Aorta (tissue), 5 donors: ENCODE measurements at regions not wholly inside any gene's neighbourhood (a gene's known extent, or its start where the extent isn't known, plus 50 kb on each side); places are given as distances from the start of the nearest gene placed in this dataset.

Source experiments
- ATAC-seq: fragments of 200-7000 bp; cut with Tn5 transposase; one replicate; pipeline ENCODE4 v1.9.1; 2022; ENCODE audit warnings: moderate library complexity; ENCODE audit not compliant: low FRiP score
- DNase-seq, 2 donors: peaks; one replicate each; pipeline ENCODE4 v3.0.0-alpha.2; 2020
- H3K27ac ChIP-seq, 2 donors: one replicate each; pipeline ENCODE4 v1.5.1; 2013; ENCODE audit warnings: low read length in 2 of 2, mild to moderate bottlenecking in 2 of 2, moderate library complexity in 2 of 2, control low read depth in 1 of 2, inconsistent platforms in 1 of 2, low read depth in 1 of 2
- H3K27me3 ChIP-seq, 2 donors: one replicate each; pipeline ENCODE4 v1.6.1; 2013; ENCODE audit warnings: control low read depth in 1 of 2, low read length in 1 of 2, mild to moderate bottlenecking in 1 of 2, moderate library complexity in 1 of 2; ENCODE audit not compliant: insufficient read depth in 2 of 2, control insufficient read depth in 1 of 2
- H3K36me3 ChIP-seq, 2 donors: one replicate each; pipeline ENCODE4 v1.6.1; 2013; ENCODE audit warnings: control low read depth in 1 of 2, low read length in 1 of 2, mild to moderate bottlenecking in 1 of 2; ENCODE audit not compliant: insufficient read depth in 2 of 2, control insufficient read depth in 1 of 2
- H3K4me1 ChIP-seq, 2 donors: one replicate each; pipeline ENCODE4 v1.6.1; 2013; ENCODE audit warnings: low read length in 2 of 2, control low read depth in 1 of 2, mild to moderate bottlenecking in 1 of 2, moderate library complexity in 1 of 2; ENCODE audit not compliant: insufficient read depth in 2 of 2, control insufficient read depth in 1 of 2
- H3K4me3 ChIP-seq, 2 donors: one replicate each; pipeline ENCODE4 v1.5.1; 2013; ENCODE audit warnings: low read length in 2 of 2, control low read depth in 1 of 2, mild to moderate bottlenecking in 1 of 2
- H3K9me3 ChIP-seq: one replicate; pipeline ENCODE4 v1.6.1; 2013; ENCODE audit warnings: mild to moderate bottlenecking, low read length; ENCODE audit not compliant: control insufficient read depth
- WGBS, 2 donors: extraction: QIAGEN DNeasy Blood & Tissue Kit; methylation state at CpG; one replicate each; pipeline ENCODE4 v1.1.7; 2013; 5-methylcytosine and 5-hydroxymethylcytosine counted together
- intact Hi-C, 2 donors: fragments of 100-400 bp; cut with DNase I; formaldehyde crosslinking; loops; one replicate each; pipeline versions ENCODE4 v1.14.2 to v1.15.0; 2022
- donor health status: healthy with polysubstance abuse.
- donor health status: Bipolar disorder and iron deficiency.
- donor health status: DM: no; HTN: no; CAD: no.
- donor health status: DM: no; HTN: no; CAD: no.
- donor health status: DM: yes; HTN: yes; CAD: no.

DNA sequence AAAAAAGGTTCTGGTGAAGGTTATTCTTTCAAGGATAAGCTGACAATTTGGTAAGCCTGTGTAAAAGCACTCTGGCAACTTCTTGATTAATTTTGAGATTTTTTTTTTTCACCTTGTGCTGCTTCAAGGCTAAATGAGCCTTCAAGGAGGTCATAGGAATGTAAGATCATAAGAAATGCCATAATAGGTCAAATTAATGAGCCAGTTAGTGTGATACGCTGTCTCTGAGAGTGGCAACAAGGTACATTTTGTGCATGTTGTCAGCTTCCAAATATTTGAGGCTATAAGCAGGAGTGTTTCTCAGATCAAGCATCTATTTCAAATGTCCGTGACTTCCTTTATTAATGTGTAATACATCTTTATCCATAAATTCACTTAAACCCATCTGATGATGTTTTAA lies 72.3 kb upstream of the CDH6 start:
- ATAC-seq, result no peak
- H3K27ac ChIP-seq, result no peak overlapping the region
- H3K36me3 ChIP-seq, result no peaks in the 10 kb centered on the region
- DNase-seq, result no peak
- intact Hi-C loops, result no loop called here
- WGBS, 2 donors, result 90 to 92% methylated on average over 2 of the region's 2 CpGs
- H3K4me1 ChIP-seq, result peaks cover 2 to 6% of the 10 kb centered on the region in 2 donors
- no peaks in the 10 kb centered on the region for H3K27me3 ChIP-seq
- H3K9me3 ChIP-seq, result no peaks in the 10 kb centered on the region
- no peak overlapping the region for H3K4me3 ChIP-seq

DNA sequence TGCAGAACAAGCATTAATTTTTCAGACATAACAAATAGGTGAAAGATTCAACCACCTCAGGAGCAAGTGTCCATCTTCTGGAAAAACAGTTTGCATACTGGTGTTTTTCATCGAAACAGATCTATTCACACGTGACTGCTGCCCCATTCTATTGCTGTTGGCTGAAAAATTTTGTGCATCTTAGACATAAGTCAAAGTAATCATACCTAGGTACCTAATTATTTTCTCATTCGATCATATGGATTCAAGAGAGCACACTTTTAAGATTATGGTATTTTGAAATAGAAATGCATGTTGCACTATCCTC lies 72.9 kb upstream of the CDH6 start:
- intact Hi-C loops, result no loop called here
- 93 to 98% methylated on average over 3 of the region's 3 CpGs for WGBS, 2 donors

DNA sequence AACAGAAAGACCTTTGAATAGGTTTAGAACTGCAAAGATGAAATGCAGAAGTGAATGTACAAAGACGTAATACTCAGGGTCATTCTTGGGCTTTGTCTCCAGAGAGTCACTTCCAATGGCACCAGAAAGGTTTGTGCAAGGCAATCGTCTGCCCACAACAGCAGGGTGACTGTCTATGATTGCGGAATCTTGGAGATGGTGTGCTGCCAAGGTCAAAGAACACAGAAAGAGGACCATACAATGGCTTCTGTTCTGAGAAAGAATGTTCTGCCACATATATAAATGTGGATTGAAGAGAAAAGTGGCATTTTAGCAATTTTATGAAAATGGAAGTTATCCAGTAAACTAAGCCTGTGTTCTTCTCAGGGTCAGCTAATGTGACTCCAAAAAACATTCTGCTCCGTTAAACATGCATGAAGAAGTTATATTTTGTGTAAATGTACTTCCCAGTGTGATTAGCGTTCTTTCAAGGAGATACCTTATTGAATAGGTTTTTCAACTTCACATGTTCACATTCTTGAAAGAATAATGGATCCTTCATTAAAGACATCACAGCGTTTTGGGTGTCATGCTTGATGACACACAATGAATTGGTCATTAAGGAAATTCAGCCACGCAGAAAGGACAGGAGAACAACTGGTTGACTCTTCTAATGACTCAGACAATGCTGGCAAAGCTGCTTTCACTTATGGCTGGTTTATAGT lies 73.4 kb upstream of the CDH6 start:
- H3K27me3 ChIP-seq, result no peaks in the 10 kb centered on the region
- intact Hi-C loops, result no loop called here
- 84 to 88% methylated on average over 7 of the region's 7 CpGs for WGBS, 2 donors

More for the DNA sequence above, 72.9 kb upstream of the CDH6 start:
- H3K4me3 ChIP-seq, result no peak overlapping the region
- no peaks in the 10 kb centered on the region for H3K9me3 ChIP-seq
- H3K36me3 ChIP-seq, result no peaks in the 10 kb centered on the region
- no peak for ATAC-seq
- H3K27me3 ChIP-seq, result no peaks in the 10 kb centered on the region
- no peak for DNase-seq
- H3K4me1 ChIP-seq, result peaks cover 2 to 6% of the 10 kb centered on the region in 2 donors
- H3K27ac ChIP-seq, result no peak overlapping the region

DNA sequence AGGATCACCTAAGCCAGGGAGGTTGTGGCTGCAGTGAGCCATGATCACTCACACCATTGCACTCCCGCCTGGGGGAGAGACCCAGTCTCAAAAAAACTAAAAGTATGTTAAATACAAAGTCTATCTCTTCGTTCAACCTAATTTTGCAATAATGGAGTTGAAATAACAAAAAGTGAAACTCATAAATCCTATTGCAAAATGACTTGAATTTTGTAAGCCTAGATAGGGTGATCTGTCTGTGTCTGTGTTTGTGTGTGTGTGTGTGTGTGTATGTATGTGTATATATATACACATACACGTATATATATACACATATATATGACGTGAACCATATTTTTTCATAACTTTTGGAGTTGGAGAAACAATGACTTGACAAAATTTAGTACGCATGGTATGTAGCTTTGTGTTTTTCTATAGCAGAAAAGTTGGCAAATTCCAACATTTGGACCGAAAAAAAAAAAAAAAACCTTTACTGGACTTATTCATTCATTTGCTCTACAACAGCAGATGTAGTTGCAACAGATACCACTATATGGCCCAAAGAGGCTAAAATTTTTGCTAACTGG lies 76.9 kb upstream of the CDH6 start:
- DNase-seq (no peak), ATAC-seq (no peak)
- WGBS, 2 donors, result 67% methylated on average over 6 of the region's 6 CpGs
- Histone ChIP-seq H3K27ac (no peak overlapping the region), H3K4me1 (no peaks in the 10 kb centered on the region), H3K36me3 (no peaks in the 10 kb centered on the region), H3K4me3 (no peak overlapping the region), H3K9me3 (no peaks in the 10 kb centered on the region), H3K27me3 (no peaks in the 10 kb centered on the region)
- intact Hi-C loops, result no loop called here

More for the DNA sequence above, 73.4 kb upstream of the CDH6 start:
- Histone ChIP-seq H3K4me1 (peaks cover 2 to 6% of the 10 kb centered on the region in 2 donors), H3K9me3 (no peaks in the 10 kb centered on the region), H3K4me3 (no peak overlapping the region), H3K36me3 (no peaks in the 10 kb centered on the region), H3K27ac (no peak overlapping the region)
- ATAC-seq (no peak), DNase-seq (no peak)

DNA sequence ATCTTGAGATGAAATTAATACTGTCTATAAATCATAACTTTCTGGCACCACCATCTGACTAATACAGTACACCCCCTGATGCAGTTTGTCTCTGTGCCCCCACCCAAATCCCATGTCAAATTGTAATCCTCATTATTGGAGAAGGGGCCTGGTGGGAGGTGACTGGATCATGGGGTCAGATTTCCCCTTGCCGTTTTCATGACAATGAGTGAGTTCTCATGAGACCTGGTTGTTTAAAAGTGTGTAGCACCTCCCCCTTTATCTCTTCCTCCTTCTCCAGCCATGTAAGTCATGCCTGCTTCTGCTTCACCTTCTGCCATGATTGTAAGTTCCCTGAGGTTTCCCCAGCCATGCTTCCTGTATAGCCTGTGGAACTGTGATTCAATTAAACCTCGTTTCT lies 78.7 kb upstream of the CDH6 start:
- H3K27ac ChIP-seq, result no peak overlapping the region
- no peak for DNase-seq
- H3K4me3 ChIP-seq, result no peak overlapping the region
- no peaks in the 10 kb centered on the region for H3K9me3 ChIP-seq
- ATAC-seq, result no peak
- WGBS, 2 donors, result 78 to 81% methylated on average over 2 of the region's 2 CpGs
- intact Hi-C loops, result no loop called here
- no peaks in the 10 kb centered on the region for H3K4me1 ChIP-seq
- H3K27me3 ChIP-seq, result no peaks in the 10 kb centered on the region
- H3K36me3 ChIP-seq, result no peaks in the 10 kb centered on the region

DNA sequence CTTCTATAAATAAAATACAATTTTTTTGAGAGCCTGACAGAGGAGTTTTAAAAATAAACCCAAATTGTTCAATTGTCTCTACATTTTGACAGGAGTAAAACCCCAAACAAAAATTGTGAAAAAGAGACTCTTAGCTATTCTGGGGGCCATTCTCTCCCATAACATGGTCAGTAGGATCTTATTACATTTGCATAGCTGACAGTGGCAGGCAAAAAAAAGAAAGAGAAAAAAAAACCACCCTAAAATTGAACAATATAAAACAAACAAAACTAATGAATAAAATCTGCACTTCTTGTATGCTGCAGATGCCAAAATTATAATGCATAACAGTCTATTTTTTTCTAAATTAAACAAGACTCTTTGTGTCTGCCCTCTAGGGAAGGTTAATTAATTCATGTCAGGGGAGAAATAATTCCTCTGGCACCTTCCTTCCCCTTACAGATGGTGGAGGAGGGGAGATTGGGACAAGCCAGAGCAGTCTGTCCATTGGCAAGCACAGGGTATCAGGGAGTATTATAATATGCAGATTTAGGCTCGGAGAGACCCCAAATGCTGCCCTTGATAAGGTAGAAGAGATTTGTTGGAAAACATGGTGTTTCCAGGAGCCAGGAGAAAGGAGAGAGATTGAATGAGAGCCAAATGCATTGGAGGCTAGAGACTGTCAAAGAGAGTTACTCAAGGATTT lies 79.7 kb upstream of the CDH6 start:
- Histone ChIP-seq H3K27ac (no peak overlapping the region), H3K36me3 (no peaks in the 10 kb centered on the region), H3K9me3 (no peaks in the 10 kb centered on the region), H3K27me3 (no peaks in the 10 kb centered on the region), H3K4me3 (no peak overlapping the region), H3K4me1 (no peaks in the 10 kb centered on the region)
- ATAC-seq, result no peak
- WGBS, 2 donors, result 72 to 89% methylated on average over 1 of the region's 1 CpG
- no peak for DNase-seq
- intact Hi-C loops, result no loop called here

DNA sequence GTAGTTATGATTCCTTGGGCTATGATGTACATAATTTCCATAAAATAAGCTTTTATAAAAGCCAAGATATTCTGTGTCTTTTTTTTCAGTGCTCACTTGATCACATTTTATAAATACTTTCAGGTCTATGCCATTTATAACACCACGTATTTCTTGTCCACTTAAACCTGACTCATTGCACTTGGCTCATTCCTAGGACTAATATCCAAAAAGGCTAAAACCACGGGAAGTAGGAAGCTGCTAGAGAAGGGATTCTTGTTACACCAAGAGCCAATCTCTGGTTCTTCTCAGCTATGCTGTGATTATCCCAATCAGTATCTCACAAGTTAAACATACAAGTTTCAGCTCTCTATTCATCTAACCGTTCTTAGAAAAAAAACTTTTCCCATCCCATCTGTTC lies 80.4 kb upstream of the CDH6 start:
- ATAC-seq (no peak), DNase-seq (no peak)
- 3 to 8% methylated on average over 3 of the region's 3 CpGs for WGBS, 2 donors
- Histone ChIP-seq H3K36me3 (no peaks in the 10 kb centered on the region), H3K27me3 (no peaks in the 10 kb centered on the region), H3K4me1 (no peaks in the 10 kb centered on the region), H3K27ac (no peak overlapping the region), H3K4me3 (no peak overlapping the region), H3K9me3 (no peaks in the 10 kb centered on the region)
- intact Hi-C loops, result no loop called here

DNA sequence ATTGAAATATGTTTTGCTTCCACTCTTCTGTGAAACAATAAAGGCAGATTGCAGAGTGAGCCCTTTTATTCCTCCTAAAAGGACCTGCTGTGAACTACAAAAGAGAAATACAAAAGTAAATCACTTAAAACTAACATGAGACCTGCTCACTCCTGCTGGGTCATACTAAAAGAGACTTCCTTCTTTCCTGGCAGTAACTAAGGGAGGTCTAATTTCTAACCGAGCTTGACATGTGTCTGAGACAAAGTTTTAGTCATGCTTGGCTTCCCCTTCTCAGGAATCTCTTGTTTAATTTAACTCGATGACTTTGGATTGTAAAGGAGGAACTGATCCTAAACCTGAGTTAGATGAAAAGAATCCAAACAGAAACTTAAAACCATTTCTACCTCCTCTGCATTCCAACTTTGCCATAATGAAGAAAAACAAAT lies 86.4 kb upstream of the CDH6 start:
- intact Hi-C loops, result no loop called here
- no peak overlapping the region for H3K4me3 ChIP-seq
- peak overlapping the region in 1 of 2 donors; percentile 57 for H3K27ac ChIP-seq
- DNase-seq (no peak), ATAC-seq (no peak)
- H3K27me3 ChIP-seq, result no peaks in the 10 kb centered on the region
- H3K9me3 ChIP-seq, result no peaks in the 10 kb centered on the region
- H3K4me1 ChIP-seq, result peaks cover 0 to 11% of the 10 kb centered on the region in 2 donors
- H3K36me3 ChIP-seq, result no peaks in the 10 kb centered on the region
- WGBS, 2 donors, result 3 to 4% methylated on average over 2 of the region's 2 CpGs

DNA sequence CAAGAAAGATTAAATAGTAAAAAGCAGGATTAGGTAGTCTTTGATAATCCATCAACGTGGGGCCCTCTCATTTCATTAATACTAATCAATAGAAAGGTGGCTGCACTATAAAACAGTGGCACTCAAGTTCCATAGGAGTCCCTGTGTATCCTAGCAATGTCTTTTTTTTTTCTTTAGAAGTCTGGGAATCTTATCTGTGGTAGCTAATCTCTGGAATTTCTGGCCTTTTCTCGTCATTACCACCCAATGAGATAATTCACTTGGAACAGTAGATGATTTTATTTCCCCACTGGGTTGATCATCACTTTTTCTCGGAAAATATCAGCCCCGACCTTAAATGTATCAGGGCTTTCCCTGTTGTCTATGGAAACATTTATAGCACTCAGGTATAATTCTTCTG lies 86.8 kb upstream of the CDH6 start:
- WGBS, 2 donors, result 2 to 6% methylated on average over 4 of the region's 4 CpGs
- H3K4me1 ChIP-seq, result peaks cover 0 to 11% of the 10 kb centered on the region in 2 donors
- intact Hi-C loops, result no loop called here
- no peaks in the 10 kb centered on the region for H3K27me3 ChIP-seq
- H3K9me3 ChIP-seq, result no peaks in the 10 kb centered on the region
- DNase-seq (no peak), ATAC-seq (no peak)
- H3K27ac ChIP-seq, result peak overlapping the region in 1 of 2 donors; percentile 57
- no peak overlapping the region for H3K4me3 ChIP-seq
- H3K36me3 ChIP-seq, result no peaks in the 10 kb centered on the region
